ENCODE measurements at regions not wholly inside any gene's neighbourhood (a gene's known extent, or its start where the extent isn't known, plus 50 kb on each side); places are given as distances from the start of the nearest gene placed in this dataset.

DNA sequence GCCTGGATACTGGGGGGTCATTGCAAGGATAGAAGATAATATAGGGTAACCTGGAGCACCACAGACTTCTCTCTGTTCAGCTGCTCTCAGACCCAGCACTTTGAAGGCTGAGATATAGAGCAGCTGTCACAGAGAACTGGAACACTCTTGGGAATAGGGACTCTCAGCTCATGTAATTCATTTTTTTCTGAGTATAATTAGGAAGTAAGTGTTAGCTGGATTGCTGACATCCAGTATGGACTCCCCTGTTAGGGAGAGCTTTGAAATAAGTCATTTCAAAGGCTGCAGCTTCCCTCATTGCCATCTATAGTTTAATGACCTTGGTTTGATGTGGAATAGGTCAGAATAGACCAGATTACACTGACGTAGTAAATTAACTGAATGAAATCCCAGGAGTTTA, 120.8 kb upstream of the POU2AF2 start:
- no peaks in the 10 kb centered on the region for H3K4me1 ChIP-seq (ENCODE audit: insufficient read depth)
- H3K36me3 ChIP-seq = no peaks in the 10 kb centered on the region
- intact Hi-C loops (cut with DNase I) = no loop called here
- DNase-seq = no peak
- 24 to 33% (median 25%) methylated on average over 1 of the region's 1 CpG for WGBS, 3 donors
- no peaks in the 10 kb centered on the region for H3K9me3 ChIP-seq
- no peak overlapping the region for H3K4me3 ChIP-seq
- no peak overlapping the region for H3K27ac ChIP-seq
- no peaks in the 10 kb centered on the region for H3K27me3 ChIP-seq
- TF ChIP-seq EP300 (IDR thresholded peaks at IDR 0.05) = no peak
- TF ChIP-seq, protein P1, sequence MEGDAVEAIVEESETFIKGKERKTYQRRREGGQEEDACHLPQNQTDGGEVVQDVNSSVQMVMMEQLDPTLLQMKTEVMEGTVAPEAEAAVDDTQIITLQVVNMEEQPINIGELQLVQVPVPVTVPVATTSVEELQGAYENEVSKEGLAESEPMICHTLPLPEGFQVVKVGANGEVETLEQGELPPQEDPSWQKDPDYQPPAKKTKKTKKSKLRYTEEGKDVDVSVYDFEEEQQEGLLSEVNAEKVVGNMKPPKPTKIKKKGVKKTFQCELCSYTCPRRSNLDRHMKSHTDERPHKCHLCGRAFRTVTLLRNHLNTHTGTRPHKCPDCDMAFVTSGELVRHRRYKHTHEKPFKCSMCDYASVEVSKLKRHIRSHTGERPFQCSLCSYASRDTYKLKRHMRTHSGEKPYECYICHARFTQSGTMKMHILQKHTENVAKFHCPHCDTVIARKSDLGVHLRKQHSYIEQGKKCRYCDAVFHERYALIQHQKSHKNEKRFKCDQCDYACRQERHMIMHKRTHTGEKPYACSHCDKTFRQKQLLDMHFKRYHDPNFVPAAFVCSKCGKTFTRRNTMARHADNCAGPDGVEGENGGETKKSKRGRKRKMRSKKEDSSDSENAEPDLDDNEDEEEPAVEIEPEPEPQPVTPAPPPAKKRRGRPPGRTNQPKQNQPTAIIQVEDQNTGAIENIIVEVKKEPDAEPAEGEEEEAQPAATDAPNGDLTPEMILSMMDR (IDR thresholded peaks at IDR 0.05) = no peak
- TF ChIP-seq POLR2A (IDR thresholded peaks at IDR 0.05) = no peak

- Histone ChIP-seq H3K4me3 (no peak overlapping the region), H3K9me3 (no peaks in the 10 kb centered on the region), H3K4me1 (ENCODE audit: insufficient read depth) (no peaks in the 10 kb centered on the region), H3K27ac (no peak overlapping the region), H3K27me3 (no peaks in the 10 kb centered on the region), H3K36me3 (no peaks in the 10 kb centered on the region)
- no peak for TF ChIP-seq POLR2A (IDR thresholded peaks at IDR 0.05)
- TF ChIP-seq, protein P1 (IDR thresholded peaks at IDR 0.05) = no peak
- no peak for TF ChIP-seq EP300 (IDR thresholded peaks at IDR 0.05)
- DNase-seq = no peak
- WGBS, 3 donors = 61 to 76% (median 71%) methylated on average over 1 of the region's 1 CpG
- intact Hi-C loops (cut with DNase I) = no loop called here
These were observed 121.8 kb upstream of the POU2AF2 start for GRCh38 chr11:111123463-111124398.

DNA sequence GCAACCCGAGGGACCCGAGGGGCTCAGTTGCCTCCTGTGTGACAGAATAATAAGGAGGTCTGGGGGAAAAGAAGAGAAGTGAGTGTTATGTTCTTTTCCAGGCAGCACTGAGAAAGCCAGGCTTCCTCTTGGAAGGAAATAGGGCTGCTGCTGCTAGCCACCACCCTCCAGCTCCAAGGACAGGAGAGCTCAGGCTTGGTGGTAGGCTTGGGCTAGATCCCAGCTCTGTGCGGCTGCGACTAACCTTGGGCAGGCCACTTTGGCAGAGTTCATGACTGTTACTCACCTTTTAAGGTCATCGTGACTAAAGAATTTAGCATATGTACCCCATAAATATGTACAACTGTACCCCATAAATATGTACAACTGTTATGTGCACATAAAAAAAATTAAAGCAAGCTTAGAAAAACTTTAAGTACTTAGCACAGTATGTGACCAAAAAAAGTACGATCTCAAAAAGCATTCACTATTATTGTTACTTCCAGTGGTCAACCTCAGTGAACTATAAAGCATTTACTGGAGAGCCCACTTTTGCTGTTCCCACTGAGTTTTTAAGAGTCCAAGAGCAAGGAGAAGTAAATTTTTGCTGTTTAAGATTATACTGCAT, 124.7 kb upstream of the POU2AF2 start:
- Histone ChIP-seq H3K27ac (no peak overlapping the region), H3K27me3 (no peaks in the 10 kb centered on the region), H3K4me3 (no peak overlapping the region), H3K36me3 (no peaks in the 10 kb centered on the region), H3K4me1 (ENCODE audit: insufficient read depth) (no peaks in the 10 kb centered on the region), H3K9me3 (no peaks in the 10 kb centered on the region)
- intact Hi-C loops (cut with DNase I) = no loop called here
- WGBS, 3 donors = 76 to 78% (median 78%) methylated on average over 6 of the region's 6 CpGs
- no peak for TF ChIP-seq POLR2A (IDR thresholded peaks at IDR 0.05)
- TF ChIP-seq, protein P1 (IDR thresholded peaks at IDR 0.05) = no peak
- TF ChIP-seq EP300 (IDR thresholded peaks at IDR 0.05) = no peak
- no peak for DNase-seq

DNA sequence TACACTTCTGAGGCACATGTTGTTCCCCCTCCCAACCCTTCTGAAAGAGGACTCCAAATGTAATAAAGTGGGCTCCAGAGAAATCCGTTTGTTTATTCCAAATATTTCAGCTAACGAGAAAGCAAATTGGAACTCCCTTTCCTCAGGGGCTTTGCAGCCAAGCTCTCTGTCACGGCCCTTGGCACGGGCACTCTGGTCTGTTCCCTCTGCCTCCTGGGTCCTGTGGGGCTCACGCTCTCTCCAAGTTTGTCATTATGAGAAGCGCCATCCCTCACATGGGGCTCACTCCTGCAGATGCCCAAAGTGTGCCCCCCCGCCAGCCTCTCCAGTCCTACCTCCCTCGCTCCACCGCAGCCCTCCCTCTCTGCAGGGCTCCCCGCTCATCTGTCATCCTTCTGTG, 125.4 kb upstream of the POU2AF2 start:
- no peaks in the 10 kb centered on the region for H3K27me3 ChIP-seq
- TF ChIP-seq POLR2A (IDR thresholded peaks at IDR 0.05) (no peak), EP300 (IDR thresholded peaks at IDR 0.05) (no peak)
- TF ChIP-seq, protein P1 (IDR thresholded peaks at IDR 0.05) = no peak
- no peak overlapping the region for H3K27ac ChIP-seq
- no peak overlapping the region for H3K4me3 ChIP-seq
- H3K4me1 ChIP-seq (ENCODE audit: insufficient read depth) = no peaks in the 10 kb centered on the region
- no peaks in the 10 kb centered on the region for H3K36me3 ChIP-seq
- no peaks in the 10 kb centered on the region for H3K9me3 ChIP-seq
- 59 to 70% (median 60%) methylated on average over 10 of the region's 10 CpGs for WGBS, 3 donors
- no peak for DNase-seq
- intact Hi-C loops (cut with DNase I) = no loop called here
